ENCODE measurements at regions not wholly inside any gene's neighbourhood (a gene's known extent, or its start where the extent isn't known, plus 50 kb on each side); places are given as distances from the start of the nearest gene placed in this dataset.

GRCh38 chr2:45166229-45166890 lies 157.1 kb upstream of the SIX2 start:
- TF ChIP-seq CTCF (IDR thresholded peaks at IDR 0.05; ENCODE audit: low read depth, low read length, missing input control) (no peak), FOXA1 (IDR thresholded peaks at IDR 0.05) (no peak), EGR1 (IDR thresholded peaks at IDR 0.05; ENCODE audit: low read depth in 2 of 2) (no peak), MAX (IDR thresholded peaks at IDR 0.05) (no peak), HNF4A (conservative IDR thresholded peaks at IDR 0.05) (no peak), JUND (IDR thresholded peaks at IDR 0.05) (no peak), YY1 (IDR thresholded peaks at IDR 0.05) (no peak), REST (IDR thresholded peaks at IDR 0.05) (no peak), ZBTB33 (IDR thresholded peaks at IDR 0.05) (no peak)
